DMS 273 (cell line): ENCODE measurements at regions not wholly inside any gene's neighbourhood (a gene's known extent, or its start where the extent isn't known, plus 50 kb on each side); places are given as distances from the start of the nearest gene placed in this dataset.

ENCODE experiments used
- DNase-seq: peaks from one replicate; lab custom pipeline; 2025; ENCODE audit not compliant: unreplicated experiment; lab: John Stamatoyannopoulos, UW

GRCh38 chr3:182198345-182198744 is 486.6 kb downstream of the SOX2 start:
- no peak for DNase-seq

- DNase-seq, result no peak
Measured at GRCh38 chr3:182201456-182202168, 489.9 kb downstream of the SOX2 start.

- DNase-seq, result peak; percentile 87
Measured at GRCh38 chr3:182212479-182213076, 500.9 kb downstream of the SOX2 start.

GRCh38 chr3:182214416-182214815 is 502.7 kb downstream of the SOX2 start:
- no peak for DNase-seq

- DNase-seq, result no peak
Measured at GRCh38 chr3:182215881-182216280, 504.2 kb downstream of the SOX2 start.

GRCh38 chr3:182216311-182216970 is 504.7 kb downstream of the SOX2 start:
- no peak for DNase-seq

- DNase-seq, result no peak
Measured at GRCh38 chr3:182220013-182220412, 508.3 kb downstream of the SOX2 start.

GRCh38 chr3:182220471-182220870 is 508.7 kb downstream of the SOX2 start:
- no peak for DNase-seq

- no peak for DNase-seq
Measured at GRCh38 chr3:182226995-182227394, 515.3 kb downstream of the SOX2 start.

- DNase-seq, result no peak
Measured at GRCh38 chr3:182233405-182233804, 521.7 kb downstream of the SOX2 start.

GRCh38 chr3:182233957-182234356 is 522.2 kb downstream of the SOX2 start:
- no peak for DNase-seq

- no peak for DNase-seq
Measured at GRCh38 chr3:182234881-182235280, 523.2 kb downstream of the SOX2 start.

GRCh38 chr3:182235504-182235903 is 523.8 kb downstream of the SOX2 start:
- no peak for DNase-seq

GRCh38 chr3:182238126-182238525 is 526.4 kb downstream of the SOX2 start:
- DNase-seq, result no peak

GRCh38 chr3:182239316-182239715 is 527.6 kb downstream of the SOX2 start:
- no peak for DNase-seq

- no peak for DNase-seq
Measured at GRCh38 chr3:182240474-182240873, 528.7 kb downstream of the SOX2 start.

GRCh38 chr3:182241196-182241765 is 529.6 kb downstream of the SOX2 start:
- no peak for DNase-seq

GRCh38 chr3:182241766-182242488 is 530.2 kb downstream of the SOX2 start:
- DNase-seq, result peak; percentile 72

GRCh38 chr3:182242489-182242942 is 530.8 kb downstream of the SOX2 start:
- no peak for DNase-seq

- no peak for DNase-seq
Measured at GRCh38 chr3:182243625-182244024, 531.9 kb downstream of the SOX2 start.
